GM12878 (cell line): ENCODE measurements at regions not wholly inside any gene's neighbourhood (a gene's known extent, or its start where the extent isn't known, plus 50 kb on each side); places are given as distances from the start of the nearest gene placed in this dataset.

Experiments
- ATAC-seq: fragments of 200-7000 bp; cut with Tn5 transposase; 3 replicates; pipeline ENCODE4 v1.9.1; 2020; ENCODE audit warnings: mild to moderate bottlenecking, moderate library complexity
- BruUV-seq: library from RNA; stranded (reverse); fragments of 400-500 nt; replicated peaks from 2 replicates; lab custom pipeline; 2021; lab: Mats Ljungman, UMichigan
- CTCF ChIA-PET: fragments of 300-600 bp; sonication (Branson Sonifier 250); formaldehyde crosslinking; extraction: SDS; loops from one replicate; lab custom pipeline; 2021; ENCODE audit warnings: inconsistent platforms; lab: Yijun Ruan, JAX
- POLR2A ChIA-PET: fragments of 350-600 bp; formaldehyde crosslinking; extraction: SDS; loops from one replicate; lab custom pipeline; 2021; ENCODE audit warnings: inconsistent platforms; lab: Charles Lee
- RAD21 ChIA-PET: fragments of 300-600 bp; sonication (Branson Sonifier 250); formaldehyde crosslinking; loops from one replicate; lab custom pipeline; 2023; ENCODE audit warnings: antibody characterized with exemption; ENCODE audit not compliant: unreplicated experiment; lab: Charles Lee
- SMC1A ChIA-PET: fragments of 300-600 bp; sonication (Branson Sonifier 250); formaldehyde crosslinking; loops from one replicate; lab custom pipeline; 2023; ENCODE audit not compliant: unreplicated experiment, uncharacterized antibody; lab: Charles Lee
- DNase-seq: peaks from one replicate; pipeline ENCODE4 v3.0.0-alpha.2; 2011; ENCODE audit warnings: low read depth, low spot score
- FAIRE-seq: peaks from 3 replicates; lab custom pipeline; 2011; peaks lifted over from hg19 to GRCh38; lab: Jason Lieb, UNC
- H2AFZ ChIP-seq: 2 replicates; pipeline ENCODE4 v1.6.0; 2011; ENCODE audit warnings: low read depth, low read length, control low read depth; ENCODE audit not compliant: control insufficient read depth
- H3K27ac ChIP-seq: 2 replicates; pipeline ENCODE4 v1.5.1; 2011; ENCODE audit warnings: control low read depth; ENCODE audit not compliant: control insufficient read depth, insufficient read depth
- H3K27me3 ChIP-seq, 2 experiments: replicated peaks in 1 of 2; 2 replicates each; pipeline versions ENCODE4 v1.6.0 to v1.6.1; 2011; ENCODE audit warnings: low read length in 1 of 2; ENCODE audit not compliant: control insufficient read depth in 2 of 2, insufficient read depth in 2 of 2
- H3K36me3 ChIP-seq, 2 experiments: 2 replicates each; pipeline ENCODE4 v1.5.1; 2011; ENCODE audit warnings: low read length in 1 of 2; ENCODE audit not compliant: control insufficient read depth in 2 of 2, insufficient read depth in 2 of 2
- H3K4me1 ChIP-seq: 2 replicates; pipeline ENCODE4 v1.6.1; 2011; ENCODE audit warnings: mild to moderate bottlenecking, low read length, moderate library complexity, mixed read lengths; ENCODE audit not compliant: control insufficient read depth, insufficient read depth
- H3K4me2 ChIP-seq: 2 replicates; pipeline ENCODE4 v1.6.0; 2011; ENCODE audit warnings: control low read depth; ENCODE audit not compliant: control insufficient read depth, insufficient read depth
- H3K4me3 ChIP-seq: fragments of 200-600 bp; sonication (generic); 2 replicates; pipeline ENCODE4 v1.5.1; 2016
- H3K79me2 ChIP-seq: 2 replicates; pipeline ENCODE4 v1.6.0; 2011; ENCODE audit warnings: low read length; ENCODE audit not compliant: control insufficient read depth, insufficient read depth
- H3K9ac ChIP-seq: 2 replicates; pipeline ENCODE4 v1.8.0; 2011; ENCODE audit warnings: low read length, control low read depth, mixed read lengths; ENCODE audit not compliant: control insufficient read depth, insufficient read depth
- H3K9me3 ChIP-seq: replicated peaks from 3 replicates; pipeline ENCODE4 v1.5.1; 2011; ENCODE audit warnings: mild to moderate bottlenecking, low read length; ENCODE audit not compliant: control insufficient read depth, insufficient read depth
- H4K20me1 ChIP-seq: 2 replicates; pipeline ENCODE4 v1.6.0; 2011; ENCODE audit not compliant: control insufficient read depth, insufficient read depth
- ASH2L ChIP-seq: fragments of 300-600, 200-600 bp; sonication (generic); IDR thresholded peaks from 2 replicates; pipeline ENCODE4 v1.6.1; 2017; ENCODE audit warnings: low read depth, mild to moderate bottlenecking, borderline replicate concordance
- ATF7 ChIP-seq: fragments of 450-650 bp; IDR thresholded peaks from 2 replicates; pipeline ENCODE4 v1.6.1; 2016; ENCODE audit warnings: low read depth, mild to moderate bottlenecking
- CHD2 ChIP-seq: IDR thresholded peaks from 2 replicates; pipeline ENCODE4 v1.6.1; 2011; ENCODE audit warnings: low read depth, low read length, improper control_type of control experiment, borderline replicate concordance
- DPF2 ChIP-seq: fragments of 450-650 bp; IDR thresholded peaks from 2 replicates; pipeline ENCODE4 v1.6.1; 2017; ENCODE audit warnings: mild to moderate bottlenecking
- E2F4 ChIP-seq: IDR thresholded peaks from 2 replicates; pipeline ENCODE4 v1.6.1; 2012; ENCODE audit warnings: low read depth, low read length, improper control_type of control experiment
- ESRRA ChIP-seq: IDR thresholded peaks from 2 replicates; pipeline ENCODE4 v1.6.1; 2012; ENCODE audit warnings: mild to moderate bottlenecking, low read length, improper control_type of control experiment
- ETV6 ChIP-seq, 2 experiments: fragments of 450-650 bp in 1 of 2; IDR thresholded peaks in 1 of 2; conservative IDR thresholded peaks in 1 of 2; 2 replicates each; pipeline ENCODE4 v1.6.1; 2014; ENCODE audit warnings: antibody characterized with exemption in 1 of 2, borderline replicate concordance in 1 of 2, low read depth in 1 of 2, mild to moderate bottlenecking in 1 of 2, moderate library complexity in 1 of 2
- POLR2AphosphoS2 ChIP-seq: IDR thresholded peaks from 2 replicates; pipeline ENCODE4 v1.6.1; 2011; ENCODE audit warnings: low read depth, mild to moderate bottlenecking, low read length, improper control_type of control experiment, moderate library complexity
- ZBED1 ChIP-seq: IDR thresholded peaks from 2 replicates; pipeline ENCODE4 v1.6.1; 2016; ENCODE audit warnings: borderline replicate concordance
- WGBS: methylation state at CpG from one replicate; pipeline ENCODE4 v1.1.6; 2016; ENCODE audit warnings: low lambda C conversion rate; ENCODE audit not compliant: insufficient replicate concordance, insufficient coverage; ENCODE audit errors: missing lambda C conversion rate; 5-methylcytosine and 5-hydroxymethylcytosine counted together
- in situ Hi-C: fragments of 300-500 bp; cut with MboI; formaldehyde crosslinking; loops from 9 replicates; pipeline ENCODE4 v1.14.3; 2018; ENCODE audit warnings: mixed read lengths
- intact Hi-C: fragments of 100-400 bp; cut with micrococcal nuclease; formaldehyde crosslinking; loops from one replicate; pipeline ENCODE4 v1.14.2; 2022; ENCODE audit not compliant: unreplicated experiment

GRCh38 chr18:55083461-55083860 lies 124.2 kb upstream of the CCDC68 start:
- WGBS, result 96% methylated on average over 1 of the region's 1 CpG
- no peaks in the 10 kb centered on the region for H3K79me2 ChIP-seq
- no peaks in the 10 kb centered on the region for H4K20me1 ChIP-seq
- ChIA-PET RAD21 (interaction anchor here (0.6 kb wide), 1 partner anchor 623 kb away, joined by 3 read pairs; no protein-coding TSS in a partner anchor), POLR2A (no interaction called here), SMC1A (interaction anchor here (7.1 kb wide), 1 partner anchor 14 kb away, joined by 49 read pairs; no protein-coding TSS in a partner anchor), CTCF (no interaction called here)
- H3K4me2 ChIP-seq, result no peak overlapping the region
- in situ Hi-C loops, result no loop called here
- FAIRE-seq (no peak), ATAC-seq (no peak), DNase-seq (no peak)
- no peak overlapping the region for H3K9ac ChIP-seq
- H3K27me3 ChIP-seq, result no peaks in the 10 kb centered on the region
- H3K36me3 ChIP-seq, result no peaks in the 10 kb centered on the region
- no TSS peak for BruUV-seq
- no peaks in the 10 kb centered on the region for H3K9me3 ChIP-seq
- H3K4me1 ChIP-seq, result no peaks in the 10 kb centered on the region
- intact Hi-C loops, result no loop called here
- H3K4me3 ChIP-seq, result no peak overlapping the region
- H3K27ac ChIP-seq, result no peak overlapping the region
- TF ChIP-seq CHD2 (no peak), ATF7 (no peak), ASH2L (no peak), E2F4 (no peak), ZBED1 (no peak), POLR2AphosphoS2 (no peak), ESRRA (no peak), DPF2 (no peak), ETV6 (conservative IDR thresholded peaks at IDR 0.05 in 1 of 2, IDR thresholded peaks at IDR 0.05 in 1 of 2; ENCODE audit: borderline replicate concordance in 1 of 2, low read depth in 1 of 2) (no peak)
- TF ChIP-seq, all 136 proteins: peak for 0
- H2AFZ ChIP-seq, result no peak overlapping the region
